ENCODE measurements at regions not wholly inside any gene's neighbourhood (a gene's known extent, or its start where the extent isn't known, plus 50 kb on each side); places are given as distances from the start of the nearest gene placed in this dataset.

DNA sequence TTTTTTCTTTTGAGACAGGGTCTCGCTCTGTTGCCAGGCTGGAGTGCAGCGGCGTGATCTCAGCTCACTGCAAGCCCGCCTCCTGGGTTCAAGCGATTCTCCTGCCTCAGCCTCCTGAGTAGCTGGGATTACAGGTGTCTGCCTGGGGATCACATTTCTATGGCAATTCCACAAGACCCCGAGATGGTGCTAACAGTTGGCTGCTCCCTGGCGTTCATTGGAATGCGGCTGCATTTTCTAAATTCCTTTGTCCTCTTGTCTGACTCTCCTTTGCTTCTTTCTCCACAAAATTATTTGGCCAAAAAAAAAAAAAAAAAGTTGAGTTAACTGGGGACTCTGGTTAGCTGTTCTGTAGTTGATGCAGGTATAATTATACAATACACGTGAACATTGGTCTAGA lies 176.4 kb downstream of the ETS2 start:
- TF ChIP-seq, protein P1, sequence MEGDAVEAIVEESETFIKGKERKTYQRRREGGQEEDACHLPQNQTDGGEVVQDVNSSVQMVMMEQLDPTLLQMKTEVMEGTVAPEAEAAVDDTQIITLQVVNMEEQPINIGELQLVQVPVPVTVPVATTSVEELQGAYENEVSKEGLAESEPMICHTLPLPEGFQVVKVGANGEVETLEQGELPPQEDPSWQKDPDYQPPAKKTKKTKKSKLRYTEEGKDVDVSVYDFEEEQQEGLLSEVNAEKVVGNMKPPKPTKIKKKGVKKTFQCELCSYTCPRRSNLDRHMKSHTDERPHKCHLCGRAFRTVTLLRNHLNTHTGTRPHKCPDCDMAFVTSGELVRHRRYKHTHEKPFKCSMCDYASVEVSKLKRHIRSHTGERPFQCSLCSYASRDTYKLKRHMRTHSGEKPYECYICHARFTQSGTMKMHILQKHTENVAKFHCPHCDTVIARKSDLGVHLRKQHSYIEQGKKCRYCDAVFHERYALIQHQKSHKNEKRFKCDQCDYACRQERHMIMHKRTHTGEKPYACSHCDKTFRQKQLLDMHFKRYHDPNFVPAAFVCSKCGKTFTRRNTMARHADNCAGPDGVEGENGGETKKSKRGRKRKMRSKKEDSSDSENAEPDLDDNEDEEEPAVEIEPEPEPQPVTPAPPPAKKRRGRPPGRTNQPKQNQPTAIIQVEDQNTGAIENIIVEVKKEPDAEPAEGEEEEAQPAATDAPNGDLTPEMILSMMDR (IDR thresholded peaks at IDR 0.05): no peak
- H3K27me3 ChIP-seq: peaks cover 33% of the 10 kb centered on the region

DNA sequence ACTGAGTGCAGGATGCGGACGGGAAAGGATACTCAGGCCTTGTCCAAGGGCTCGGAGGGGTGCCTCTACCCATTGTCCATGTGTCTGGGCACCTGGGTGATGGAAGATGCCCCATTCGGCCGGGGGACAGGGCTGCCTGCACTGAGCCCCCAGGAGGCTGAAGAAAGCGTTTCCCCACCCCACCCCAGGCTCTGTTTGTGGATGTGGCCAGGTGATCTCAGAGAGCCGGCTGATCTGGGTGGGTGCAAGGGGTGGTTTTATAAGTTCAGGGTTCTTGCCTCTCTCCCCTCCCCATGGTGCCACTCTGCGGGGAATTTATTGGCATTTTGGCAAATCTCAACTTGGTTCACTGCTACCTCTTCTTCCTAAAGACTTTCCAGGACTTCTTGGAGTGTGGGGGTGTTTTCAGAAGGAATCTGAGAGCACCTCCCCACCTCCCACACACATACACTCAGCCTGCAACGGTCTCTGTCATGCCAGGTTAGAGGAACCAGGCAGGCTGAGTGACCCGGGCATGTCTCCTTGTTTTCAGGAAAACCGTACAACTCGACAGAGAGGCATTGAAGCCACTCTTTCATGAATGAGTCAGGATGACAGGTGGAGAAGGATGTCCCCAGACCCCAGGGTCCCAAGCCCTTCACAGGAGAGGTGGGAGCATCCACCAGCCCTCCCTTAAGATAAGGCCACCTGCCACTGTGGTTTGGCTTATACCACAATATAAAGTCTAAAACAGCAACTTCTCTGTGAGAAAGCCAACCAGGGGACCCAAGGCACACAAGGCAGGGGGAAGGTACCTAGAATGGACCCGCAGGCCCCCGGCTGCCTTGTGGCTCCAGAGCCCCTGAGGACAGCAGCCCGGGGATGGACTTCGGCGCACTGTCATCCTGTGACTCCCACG lies 174.9 kb downstream of the ETS2 start:
- Histone ChIP-seq H3K36me3 (no peaks in the 10 kb centered on the region), H3K4me3 (ENCODE audit: low read depth in 1 of 2, low read length in 1 of 2) (no peak overlapping the region), H3K27ac (no peak overlapping the region), H3K9me3 (no peaks in the 10 kb centered on the region), H3K4me1 (ENCODE audit: control insufficient read depth in 1 of 2, insufficient read depth in 1 of 2, low read depth in 1 of 2, low read length in 1 of 2) (peaks cover 5 to 14% of the 10 kb centered on the region in 2 experiments), H3K27me3 (peaks cover 18% of the 10 kb centered on the region)
- TF ChIP-seq, protein P1 (IDR thresholded peaks at IDR 0.05): no peak

More for the DNA sequence above, 176.4 kb downstream of the ETS2 start:
- H3K9me3 ChIP-seq: no peaks in the 10 kb centered on the region
- H3K4me3 ChIP-seq (ENCODE audit: low read depth in 1 of 2, low read length in 1 of 2): no peak overlapping the region
- H3K27ac ChIP-seq: no peak overlapping the region
- H3K4me1 ChIP-seq (ENCODE audit: control insufficient read depth in 1 of 2, insufficient read depth in 1 of 2, low read depth in 1 of 2, low read length in 1 of 2): peaks cover 5 to 16% of the 10 kb centered on the region in 2 experiments
- no peaks in the 10 kb centered on the region for H3K36me3 ChIP-seq

DNA sequence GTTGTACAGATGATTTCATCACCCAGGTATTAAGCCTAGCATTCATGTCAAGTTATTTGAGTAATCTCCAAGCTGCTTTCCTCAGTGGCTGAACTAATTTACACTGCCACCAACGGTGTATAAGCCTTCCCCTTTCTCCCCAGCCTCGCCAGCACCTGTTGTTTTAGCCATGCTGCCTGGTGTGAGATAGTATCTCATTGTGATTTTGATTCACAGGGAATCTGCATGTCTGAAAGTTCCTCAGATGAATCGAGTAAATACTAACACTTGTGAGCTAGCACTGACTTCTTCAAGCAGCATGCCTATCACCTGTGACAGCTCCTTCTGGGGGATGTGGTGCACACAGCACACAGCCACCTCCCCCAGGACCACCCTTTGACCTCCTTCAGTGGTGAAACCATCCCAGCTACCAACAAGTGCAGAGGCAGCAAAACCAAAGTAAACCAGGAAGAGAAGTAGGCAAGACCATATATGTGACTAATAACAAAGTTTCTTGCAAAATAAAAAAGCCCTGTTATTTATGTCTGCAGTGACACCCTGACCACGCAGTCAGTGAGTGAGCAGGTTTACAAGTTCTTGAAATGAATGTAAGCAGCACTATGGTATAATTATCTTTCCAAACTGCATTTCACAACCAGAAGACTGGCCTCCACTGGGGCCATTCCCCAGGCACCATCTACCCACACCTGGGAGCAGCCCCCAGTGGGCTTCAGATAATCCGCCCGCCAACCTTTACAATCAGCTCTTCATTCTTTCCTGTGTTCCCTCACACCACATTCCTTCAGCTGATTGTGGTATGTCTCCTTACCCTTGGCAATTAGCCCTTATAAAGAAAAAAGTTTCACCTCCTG lies 173.8 kb downstream of the ETS2 start:
- Histone ChIP-seq H3K27ac (no peak overlapping the region), H3K4me1 (ENCODE audit: control insufficient read depth in 1 of 2, insufficient read depth in 1 of 2, low read depth in 1 of 2, low read length in 1 of 2) (peaks cover 0 to 3% of the 10 kb centered on the region in 2 experiments)
- TF ChIP-seq, protein P1 (IDR thresholded peaks at IDR 0.05): no peak

DNA sequence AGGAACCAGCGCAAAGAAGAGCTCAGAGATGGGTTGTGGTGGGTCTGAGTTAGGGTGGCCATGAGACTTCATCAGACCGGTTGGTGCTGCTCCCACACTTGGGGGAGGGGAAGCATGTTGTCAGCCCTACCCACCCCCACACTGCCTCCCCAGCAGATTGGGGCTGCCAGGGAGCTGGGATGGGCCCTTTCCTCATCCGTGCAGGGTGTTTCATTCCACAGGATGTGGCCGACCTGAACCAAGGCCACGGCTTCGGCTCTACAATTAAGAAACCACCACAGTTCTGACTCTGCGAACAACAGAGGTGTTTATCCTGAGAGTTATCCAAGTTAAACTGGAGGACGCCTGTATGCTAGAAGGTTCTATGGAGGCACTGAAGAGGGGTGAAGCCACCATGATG lies 171.2 kb downstream of the ETS2 start:
- Histone ChIP-seq H3K36me3 (no peaks in the 10 kb centered on the region), H3K27ac (no peak overlapping the region), H3K4me3 (ENCODE audit: low read depth in 1 of 2, low read length in 1 of 2) (no peak overlapping the region), H3K27me3 (no peaks in the 10 kb centered on the region), H3K4me1 (ENCODE audit: control insufficient read depth in 1 of 2, insufficient read depth in 1 of 2, low read depth in 1 of 2, low read length in 1 of 2) (no peaks in the 10 kb centered on the region), H3K9me3 (no peaks in the 10 kb centered on the region)
- TF ChIP-seq, protein P1 (IDR thresholded peaks at IDR 0.05): no peak

More for the DNA sequence above, 173.8 kb downstream of the ETS2 start:
- no peak overlapping the region for H3K4me3 ChIP-seq (ENCODE audit: low read depth in 1 of 2, low read length in 1 of 2)
- H3K27me3 ChIP-seq: peaks cover 7% of the 10 kb centered on the region
- no peaks in the 10 kb centered on the region for H3K9me3 ChIP-seq
- H3K36me3 ChIP-seq: no peaks in the 10 kb centered on the region

DNA sequence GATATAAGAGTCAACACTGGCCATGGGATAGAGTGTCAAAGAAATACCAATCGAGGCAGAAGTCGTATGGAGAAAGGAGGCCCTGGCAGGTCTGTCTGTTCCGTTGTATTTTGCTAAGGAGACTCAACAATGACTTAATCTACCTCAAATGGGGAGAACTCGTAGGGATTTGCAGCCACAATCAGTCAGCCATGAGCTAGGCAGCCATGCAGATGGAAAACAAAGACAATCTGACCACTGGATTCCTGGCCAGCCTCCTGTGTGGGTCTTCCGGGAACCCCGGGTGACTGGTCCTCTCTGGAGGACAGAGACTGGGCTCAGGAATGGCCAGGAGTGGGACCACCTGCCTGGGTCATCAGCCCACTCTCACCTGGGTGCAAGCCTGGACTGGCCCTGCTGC lies 167.8 kb downstream of the ETS2 start:
- no peaks in the 10 kb centered on the region for H3K9me3 ChIP-seq
- H3K4me3 ChIP-seq (ENCODE audit: low read depth in 1 of 2, low read length in 1 of 2): no peak overlapping the region
- H3K36me3 ChIP-seq: no peaks in the 10 kb centered on the region
- TF ChIP-seq, protein P1 (IDR thresholded peaks at IDR 0.05): no peak
- no peak overlapping the region for H3K27ac ChIP-seq
- H3K27me3 ChIP-seq: no peaks in the 10 kb centered on the region
- no peaks in the 10 kb centered on the region for H3K4me1 ChIP-seq (ENCODE audit: control insufficient read depth in 1 of 2, insufficient read depth in 1 of 2, low read depth in 1 of 2, low read length in 1 of 2)
